Spleen (tissue), 11 donors: ENCODE measurements at regions not wholly inside any gene's neighbourhood (a gene's known extent, or its start where the extent isn't known, plus 50 kb on each side); places are given as distances from the start of the nearest gene placed in this dataset.

ENCODE experiments used
- DNase-seq: peaks from one replicate; pipeline ENCODE4 v3.0.0-alpha.2; 2020
- H3K27ac ChIP-seq, 8 donors: fragments of 200-600 bp; sonication (generic) in 7 of 8; 1 replicate in 4 of 8; 2 replicates in 4 of 8; pipeline versions ENCODE4 v1.5.0 to v1.8.0; 2016 to 2021; ENCODE audit warnings: inconsistent platforms in 4 of 8, mild to moderate bottlenecking in 4 of 8, moderate library complexity in 1 of 8
- H3K27me3 ChIP-seq, 7 donors: fragments of 200-600 bp; sonication (generic) in 6 of 7; replicated peaks in 1 of 7; 1 replicate in 4 of 7; 2 replicates in 3 of 7; pipeline versions ENCODE4 v1.5.0 to v1.8.0; 2016 to 2021; ENCODE audit warnings: inconsistent platforms in 3 of 7, mild to moderate bottlenecking in 1 of 7
- H3K36me3 ChIP-seq, 6 donors: fragments of 200-600 bp; sonication (generic) in 5 of 6; 1 replicate in 4 of 6; 2 replicates in 2 of 6; pipeline versions ENCODE4 v1.5.0 to v1.8.0; 2016 to 2021; ENCODE audit warnings: inconsistent platforms in 2 of 6
- H3K4me1 ChIP-seq, 6 donors: fragments of 200-600 bp; sonication (generic) in 5 of 6; 1 replicate in 3 of 6; 2 replicates in 3 of 6; pipeline versions ENCODE4 v1.5.0 to v1.8.0; 2016 to 2021; ENCODE audit warnings: inconsistent platforms in 3 of 6
- H3K4me3 ChIP-seq, 8 donors: fragments of 200-600 bp; sonication (generic) in 7 of 8; 1 replicate in 4 of 8; 2 replicates in 4 of 8; pipeline versions ENCODE4 v1.5.0 to v1.8.0; 2016 to 2021; ENCODE audit warnings: inconsistent platforms in 4 of 8, mild to moderate bottlenecking in 4 of 8, moderate library complexity in 2 of 8
- H3K9me3 ChIP-seq, 8 donors: fragments of 200-600 bp; sonication (generic) in 7 of 8; 1 replicate in 4 of 8; 2 replicates in 4 of 8; pipeline versions ENCODE4 v1.5.0 to v1.8.0; 2016 to 2021; ENCODE audit warnings: inconsistent platforms in 4 of 8
- CTCF ChIP-seq, 11 experiments: fragments of 200-600 bp in 7 of 11; fragments of 450-650 bp in 4 of 11; sonication (generic) in 4 of 11; IDR thresholded peaks in 8 of 11; conservative IDR thresholded peaks in 3 of 11; 1 replicate in 7 of 11; 2 replicates in 4 of 11; pipeline versions ENCODE4 v1.4.0 to v1.8.0; 2016 to 2021; ENCODE audit warnings: antibody characterized with exemption in 11 of 11, inconsistent platforms in 4 of 11, mild to moderate bottlenecking in 1 of 11
- POLR2A ChIP-seq, 3 donors: fragments of 450-650 bp; IDR thresholded peaks; one replicate each; pipeline ENCODE4 v1.5.1; 2017; ENCODE audit warnings: antibody characterized with exemption in 3 of 3, mild to moderate bottlenecking in 1 of 3
- POLR2AphosphoS5 ChIP-seq, 3 donors: sonication (generic); formaldehyde crosslinking; IDR thresholded peaks; one replicate each; pipeline ENCODE4 v1.5.1; 2017; ENCODE audit warnings: antibody characterized with exemption in 3 of 3
- WGBS, 5 donors: extraction: QIAGEN DNeasy Blood & Tissue Kit in 3 of 5; methylation state at CpG; one replicate each; pipeline versions ENCODE4 v1.1.5 to v1.1.7; 2013 to 2018; 5-methylcytosine and 5-hydroxymethylcytosine counted together
- intact Hi-C: fragments of 100-400 bp; cut with DNase I; formaldehyde crosslinking; loops from one replicate; pipeline ENCODE4 v1.15.0; 2023; ENCODE audit warnings: low total_unique reads
- donor health status: healthy with polysubstance abuse.
- donor health status: DM: no; HTN: no; CAD: no; lungs with moderate emphysema.
- donor health status: DM: no; HTN: no; CAD: no.
- donor health status: Bipolar disorder and iron deficiency.
- donor health status: healthy.
- donor health status: DM: no; HTN: no; CAD: no.
- donor health status: DM: yes; HTN: yes; CAD: no.

DNA sequence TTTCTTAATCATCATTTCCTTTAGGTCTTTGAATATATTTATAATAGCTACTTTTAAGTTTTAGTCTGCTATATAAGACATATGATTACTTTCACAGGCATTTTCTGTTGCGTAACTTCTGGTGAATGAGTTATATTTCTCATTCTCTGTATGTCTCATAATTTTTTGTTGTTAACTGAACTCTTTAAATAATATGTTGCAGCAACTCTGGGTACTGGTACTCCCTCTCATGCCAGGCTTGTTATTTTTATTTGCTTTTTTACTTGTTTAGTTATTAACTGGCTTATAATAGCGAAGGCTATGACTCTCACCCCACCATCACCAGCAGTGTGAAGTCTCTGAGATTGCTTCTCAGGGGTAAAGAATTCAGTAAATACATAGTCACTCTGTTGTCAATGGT lies 524.2 kb upstream of the CHORDC1 start:
- Histone ChIP-seq H3K4me1 (no peaks in the 10 kb centered on the region), H3K27me3 (no peaks in the 10 kb centered on the region), H3K27ac (no peak overlapping the region), H3K36me3 (no peaks in the 10 kb centered on the region), H3K4me3 (no peak overlapping the region), H3K9me3 (peaks cover 3 to 46% (median 31%) of the 10 kb centered on the region in 8 donors)
- no peak for DNase-seq
- intact Hi-C loops, result no loop called here
- WGBS, 5 donors, result 46 to 74% (median 55%) methylated on average over 2 of the region's 2 CpGs
- TF ChIP-seq CTCF (IDR thresholded peaks at IDR 0.05 in 8 of 11, conservative IDR thresholded peaks at IDR 0.05 in 3 of 11) (no peak), POLR2AphosphoS5 (IDR thresholded peaks at IDR 0.05) (no peak), POLR2A (IDR thresholded peaks at IDR 0.05) (no peak)

GRCh38 chr11:90744169-90744568 lies 521.3 kb upstream of the CHORDC1 start:
- Histone ChIP-seq H3K4me3 (no peak overlapping the region), H3K27me3 (no peaks in the 10 kb centered on the region), H3K36me3 (no peaks in the 10 kb centered on the region), H3K4me1 (no peaks in the 10 kb centered on the region), H3K27ac (no peak overlapping the region), H3K9me3 (peaks cover 3 to 50% (median 31%) of the 10 kb centered on the region in 8 donors)
- TF ChIP-seq POLR2A (IDR thresholded peaks at IDR 0.05), result no peak
- no peak for TF ChIP-seq CTCF (IDR thresholded peaks at IDR 0.05 in 8 of 11, conservative IDR thresholded peaks at IDR 0.05 in 3 of 11)
- no peak for TF ChIP-seq POLR2AphosphoS5 (IDR thresholded peaks at IDR 0.05)
- DNase-seq, result no peak
- 0 to 60% (median 50%) methylated on average over 1 of the region's 1 CpG for WGBS, 5 donors
- intact Hi-C loops, result no loop called here

- Histone ChIP-seq H3K36me3 (no peaks in the 10 kb centered on the region), H3K27ac (no peak overlapping the region), H3K4me1 (no peaks in the 10 kb centered on the region), H3K9me3 (peaks cover 0 to 8% (median 1%) of the 10 kb centered on the region in 8 donors), H3K27me3 (no peaks in the 10 kb centered on the region), H3K4me3 (no peak overlapping the region)
- no peak for DNase-seq
- intact Hi-C loops, result no loop called here
- TF ChIP-seq CTCF (IDR thresholded peaks at IDR 0.05 in 8 of 11, conservative IDR thresholded peaks at IDR 0.05 in 3 of 11) (no peak), POLR2AphosphoS5 (IDR thresholded peaks at IDR 0.05) (no peak), POLR2A (IDR thresholded peaks at IDR 0.05) (no peak)
- WGBS, 5 donors, result 77 to 90% (median 88%) methylated on average over 1 of the region's 1 CpG
These were observed 516.0 kb upstream of the CHORDC1 start for GRCh38 chr11:90738799-90739198.

DNA sequence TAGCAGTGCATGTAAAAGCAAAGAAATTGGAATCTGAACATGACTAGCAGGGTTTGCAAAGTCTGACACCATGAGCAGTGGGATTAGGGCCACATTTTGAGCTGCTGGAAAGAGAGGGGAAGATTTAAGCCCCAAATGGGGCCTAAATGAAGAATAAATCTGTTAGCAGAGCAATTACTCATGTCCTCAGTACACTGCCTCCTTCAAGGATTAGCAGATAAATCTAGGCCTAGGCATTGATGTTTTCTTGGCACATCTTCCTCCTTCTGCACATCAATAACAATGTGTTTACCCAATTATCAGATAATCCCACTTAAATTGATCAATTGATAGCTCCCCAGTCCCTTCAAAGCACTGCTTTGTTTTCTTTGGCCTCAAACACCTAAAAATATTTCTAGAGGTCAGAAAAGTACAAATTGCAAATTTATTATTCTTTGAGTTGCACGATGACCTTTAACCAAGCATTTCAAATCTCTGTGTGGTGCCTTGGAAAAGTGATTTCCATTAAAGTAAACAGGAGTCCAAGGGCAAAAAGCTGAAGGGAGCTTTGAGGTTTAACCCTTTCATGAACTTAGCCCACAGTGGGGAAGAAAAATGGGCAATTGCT lies 514.7 kb upstream of the CHORDC1 start:
- DNase-seq, result no peak
- no peak overlapping the region for H3K4me3 ChIP-seq
- H3K27me3 ChIP-seq, result no peaks in the 10 kb centered on the region
- H3K36me3 ChIP-seq, result no peaks in the 10 kb centered on the region
- peaks cover 0 to 5% (median 0%) of the 10 kb centered on the region in 8 donors for H3K9me3 ChIP-seq
- no peak overlapping the region for H3K27ac ChIP-seq
- H3K4me1 ChIP-seq, result no peaks in the 10 kb centered on the region
- WGBS, 5 donors, result 22 to 36% (median 30%) methylated on average over 1 of the region's 1 CpG
- TF ChIP-seq POLR2AphosphoS5 (IDR thresholded peaks at IDR 0.05), result no peak
- TF ChIP-seq POLR2A (IDR thresholded peaks at IDR 0.05), result no peak
- TF ChIP-seq CTCF (IDR thresholded peaks at IDR 0.05 in 8 of 11, conservative IDR thresholded peaks at IDR 0.05 in 3 of 11), result no peak
- intact Hi-C loops, result no loop called here
